ENCODE measurements at regions not wholly inside any gene's neighbourhood (a gene's known extent, or its start where the extent isn't known, plus 50 kb on each side); places are given as distances from the start of the nearest gene placed in this dataset.
"Not testable (repeated sequence)": the region's sequence is repeated elsewhere in the genome, so short reads cannot be mapped to it uniquely, and the experiment has no call there.

DNA sequence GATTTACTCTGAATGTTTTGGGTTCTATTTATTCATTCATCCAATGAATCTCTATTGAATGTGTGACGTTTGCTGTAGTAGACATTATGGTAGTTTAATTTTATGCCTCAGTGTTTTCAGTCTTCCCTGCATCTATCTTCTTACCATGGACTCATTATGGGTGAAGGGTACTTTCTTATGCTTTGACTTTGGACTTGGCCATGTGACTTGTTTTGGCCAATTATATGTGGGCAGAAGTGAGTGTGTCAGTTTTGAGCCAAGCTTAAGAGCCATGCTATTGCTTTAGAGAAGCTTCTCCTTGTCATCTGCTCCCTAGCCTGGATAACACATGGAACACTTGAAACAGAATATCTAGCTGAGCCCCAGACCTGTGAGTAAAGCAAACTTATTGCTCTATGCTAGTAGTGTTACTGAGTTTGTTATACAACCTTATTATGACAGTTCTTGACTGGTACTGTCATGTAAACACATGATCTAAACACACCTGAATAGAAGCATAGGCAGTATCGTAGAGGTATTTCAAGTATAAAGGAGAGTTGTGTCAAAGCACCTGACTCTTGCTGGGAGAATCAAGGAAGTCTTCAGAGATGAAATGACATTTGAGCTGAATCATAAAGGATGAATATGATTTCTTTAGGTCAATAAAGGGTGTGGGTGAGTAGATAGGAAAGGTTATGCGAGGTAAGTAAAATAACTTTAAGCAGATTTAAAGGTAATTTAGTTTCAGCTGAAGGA lies 128.4 kb downstream of the NAA11 start:
- DNase-seq (ENCODE audit: low read depth in 1 of 2, low spot score in 1 of 2), result no peak
- TF ChIP-seq, protein P1, sequence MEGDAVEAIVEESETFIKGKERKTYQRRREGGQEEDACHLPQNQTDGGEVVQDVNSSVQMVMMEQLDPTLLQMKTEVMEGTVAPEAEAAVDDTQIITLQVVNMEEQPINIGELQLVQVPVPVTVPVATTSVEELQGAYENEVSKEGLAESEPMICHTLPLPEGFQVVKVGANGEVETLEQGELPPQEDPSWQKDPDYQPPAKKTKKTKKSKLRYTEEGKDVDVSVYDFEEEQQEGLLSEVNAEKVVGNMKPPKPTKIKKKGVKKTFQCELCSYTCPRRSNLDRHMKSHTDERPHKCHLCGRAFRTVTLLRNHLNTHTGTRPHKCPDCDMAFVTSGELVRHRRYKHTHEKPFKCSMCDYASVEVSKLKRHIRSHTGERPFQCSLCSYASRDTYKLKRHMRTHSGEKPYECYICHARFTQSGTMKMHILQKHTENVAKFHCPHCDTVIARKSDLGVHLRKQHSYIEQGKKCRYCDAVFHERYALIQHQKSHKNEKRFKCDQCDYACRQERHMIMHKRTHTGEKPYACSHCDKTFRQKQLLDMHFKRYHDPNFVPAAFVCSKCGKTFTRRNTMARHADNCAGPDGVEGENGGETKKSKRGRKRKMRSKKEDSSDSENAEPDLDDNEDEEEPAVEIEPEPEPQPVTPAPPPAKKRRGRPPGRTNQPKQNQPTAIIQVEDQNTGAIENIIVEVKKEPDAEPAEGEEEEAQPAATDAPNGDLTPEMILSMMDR (IDR thresholded peaks at IDR 0.05; ENCODE audit: low read depth, low read length), result no peak

DNA sequence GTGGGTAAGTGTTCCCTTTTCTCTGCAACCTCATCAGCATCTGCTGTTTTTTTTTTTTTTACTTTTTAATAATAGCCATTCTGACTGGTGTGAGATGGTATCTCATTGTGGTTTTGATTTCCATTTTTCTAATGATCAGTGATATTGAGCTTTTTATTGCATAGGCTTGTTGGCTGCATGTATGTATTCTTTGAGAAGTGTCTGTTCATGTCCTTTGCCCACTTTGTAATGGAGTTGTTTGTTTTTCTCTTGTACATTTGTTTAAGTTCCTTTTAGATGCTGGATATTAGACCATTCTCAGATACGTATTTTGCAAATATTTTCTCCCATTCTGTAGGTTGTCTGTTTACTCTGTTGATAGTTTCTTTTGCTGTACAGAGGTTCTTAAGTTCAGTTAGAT lies 134.6 kb downstream of the NAA11 start:
- not testable (repeated sequence) for H3K27ac ChIP-seq; H3K27me3 ChIP-seq; DNase-seq (ENCODE audit: low read depth in 1 of 2, low spot score in 1 of 2); H3K4me3 ChIP-seq; H3K4me1 ChIP-seq (ENCODE audit: low read depth); H3K9me3 ChIP-seq (ENCODE audit: low read depth); H3K36me3 ChIP-seq

More for the DNA sequence above, 128.4 kb downstream of the NAA11 start:
- no peaks in the 10 kb centered on the region for H3K9me3 ChIP-seq (ENCODE audit: low read depth)
- no peak overlapping the region for H3K27ac ChIP-seq
- H3K4me1 ChIP-seq (ENCODE audit: low read depth), result no peaks in the 10 kb centered on the region
- no peaks in the 10 kb centered on the region for H3K27me3 ChIP-seq
- H3K4me3 ChIP-seq, result no peak overlapping the region
- no peaks in the 10 kb centered on the region for H3K36me3 ChIP-seq

DNA sequence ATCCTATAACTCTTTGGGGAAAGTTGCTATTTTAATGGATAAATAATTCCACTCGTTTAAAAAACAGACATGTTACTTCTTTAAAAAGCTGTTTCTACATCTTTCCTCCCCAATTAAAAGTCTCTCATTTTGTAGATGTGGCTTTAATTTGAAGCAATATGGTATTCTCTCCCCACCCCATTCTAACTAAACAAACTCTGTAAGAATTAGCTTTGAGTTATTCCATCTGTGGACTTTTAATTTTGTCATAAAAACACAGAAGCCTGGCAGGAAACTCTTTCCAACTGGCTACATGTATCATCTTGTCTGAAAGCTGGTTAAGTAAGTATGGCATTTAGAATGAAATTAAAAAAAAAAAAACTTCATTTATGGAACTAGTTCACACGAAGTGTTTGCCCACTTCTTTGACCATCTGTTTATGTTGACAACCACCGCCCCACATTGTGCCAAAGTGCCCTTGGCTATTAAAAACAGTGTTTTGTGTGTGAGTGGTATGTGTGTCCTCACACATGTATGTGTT lies 140.3 kb downstream of the NAA11 start:
- TF ChIP-seq, protein P1 (IDR thresholded peaks at IDR 0.05; ENCODE audit: low read depth, low read length), result no peak
- H3K27ac ChIP-seq, result no peak overlapping the region
- H3K4me1 ChIP-seq (ENCODE audit: low read depth), result peaks cover 8% of the 10 kb centered on the region
- no peaks in the 10 kb centered on the region for H3K36me3 ChIP-seq
- H3K27me3 ChIP-seq, result no peaks in the 10 kb centered on the region
- no peak for DNase-seq (ENCODE audit: low read depth in 1 of 2, low spot score in 1 of 2)
- no peaks in the 10 kb centered on the region for H3K9me3 ChIP-seq (ENCODE audit: low read depth)
- H3K4me3 ChIP-seq, result no peak overlapping the region

DNA sequence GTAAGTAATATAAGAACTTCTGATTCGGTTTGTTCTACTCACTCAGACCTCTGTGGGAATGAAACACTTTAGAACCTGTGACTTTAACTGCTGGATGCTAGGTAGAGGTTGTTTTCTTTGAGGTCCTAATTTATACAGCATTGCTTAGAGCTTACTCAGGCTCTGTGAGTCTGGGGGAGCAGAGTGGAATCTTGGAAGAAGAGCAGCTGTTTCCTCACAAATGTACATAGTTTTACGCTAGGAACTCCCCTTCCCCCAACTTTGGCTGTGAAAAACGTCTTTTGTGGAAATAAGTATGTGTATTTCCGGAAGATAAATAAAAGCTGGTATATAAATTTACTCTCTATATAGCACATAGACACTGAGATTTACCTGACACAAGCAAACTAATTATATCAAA lies 141.4 kb downstream of the NAA11 start:
- no peak for DNase-seq (ENCODE audit: low read depth in 1 of 2, low spot score in 1 of 2)
- TF ChIP-seq, protein P1 (IDR thresholded peaks at IDR 0.05; ENCODE audit: low read depth, low read length), result no peak
- H3K4me1 ChIP-seq (ENCODE audit: low read depth), result peaks cover 8% of the 10 kb centered on the region
- H3K36me3 ChIP-seq, result no peaks in the 10 kb centered on the region
- H3K27ac ChIP-seq, result no peak overlapping the region
- H3K4me3 ChIP-seq, result no peak overlapping the region
- no peaks in the 10 kb centered on the region for H3K9me3 ChIP-seq (ENCODE audit: low read depth)
- no peaks in the 10 kb centered on the region for H3K27me3 ChIP-seq

DNA sequence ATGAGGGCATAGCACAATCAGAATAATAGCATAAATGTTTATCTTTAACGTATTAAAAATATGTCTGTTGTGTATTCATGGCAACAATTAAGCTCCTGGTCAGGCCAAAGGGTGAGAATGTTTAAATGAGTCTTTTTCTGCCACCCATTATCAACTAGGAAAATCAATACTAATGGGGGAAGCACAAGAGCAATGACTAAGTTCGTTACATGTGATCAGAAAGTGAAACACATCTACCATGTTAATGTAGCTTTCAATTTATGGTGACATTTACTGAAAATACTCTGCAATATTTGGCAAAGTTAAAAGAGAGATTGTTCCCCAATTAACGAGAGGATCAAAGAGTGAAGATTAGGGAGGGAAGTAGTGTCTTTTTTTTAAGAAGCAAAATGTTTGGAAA lies 143.7 kb downstream of the NAA11 start:
- H3K27ac ChIP-seq, result no peak overlapping the region
- TF ChIP-seq, protein P1 (IDR thresholded peaks at IDR 0.05; ENCODE audit: low read depth, low read length), result no peak

DNA sequence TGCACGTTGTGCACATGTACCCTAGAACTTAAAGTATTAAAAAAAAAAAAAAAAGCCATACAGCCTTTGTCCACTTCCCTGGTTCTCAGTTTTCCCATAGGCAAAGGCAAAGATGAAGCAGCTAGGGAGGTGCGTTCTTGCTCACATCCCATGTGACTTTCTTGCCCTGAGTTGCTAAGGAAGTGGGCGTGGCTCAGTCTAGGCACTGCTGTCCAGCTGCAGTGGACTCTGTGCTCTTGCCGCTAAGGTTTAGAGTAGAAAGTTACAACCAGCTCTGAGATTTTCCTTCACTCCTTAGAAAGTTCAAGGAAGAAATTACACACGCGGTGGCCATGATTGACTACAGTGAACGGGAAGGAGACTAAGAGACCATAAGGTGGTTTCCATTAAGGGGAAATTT lies 144.7 kb downstream of the NAA11 start:
- H3K4me3 ChIP-seq, result no peak overlapping the region
- H3K27ac ChIP-seq, result no peak overlapping the region
- no peak for DNase-seq (ENCODE audit: low read depth in 1 of 2, low spot score in 1 of 2)
- H3K9me3 ChIP-seq (ENCODE audit: low read depth), result no peaks in the 10 kb centered on the region
- TF ChIP-seq, protein P1 (IDR thresholded peaks at IDR 0.05; ENCODE audit: low read depth, low read length), result no peak
- no peaks in the 10 kb centered on the region for H3K36me3 ChIP-seq
- H3K27me3 ChIP-seq, result no peaks in the 10 kb centered on the region
- H3K4me1 ChIP-seq (ENCODE audit: low read depth), result peaks cover 8% of the 10 kb centered on the region

More for the DNA sequence above, 143.7 kb downstream of the NAA11 start:
- no peak overlapping the region for H3K4me3 ChIP-seq
- H3K9me3 ChIP-seq (ENCODE audit: low read depth), result no peaks in the 10 kb centered on the region
- H3K27me3 ChIP-seq, result no peaks in the 10 kb centered on the region
- H3K4me1 ChIP-seq (ENCODE audit: low read depth), result peaks cover 8% of the 10 kb centered on the region
- H3K36me3 ChIP-seq, result no peaks in the 10 kb centered on the region
- no peak for DNase-seq (ENCODE audit: low read depth in 1 of 2, low spot score in 1 of 2)
